ENCODE measurements at regions not wholly inside any gene's neighbourhood (a gene's known extent, or its start where the extent isn't known, plus 50 kb on each side); places are given as distances from the start of the nearest gene placed in this dataset.

DNA sequence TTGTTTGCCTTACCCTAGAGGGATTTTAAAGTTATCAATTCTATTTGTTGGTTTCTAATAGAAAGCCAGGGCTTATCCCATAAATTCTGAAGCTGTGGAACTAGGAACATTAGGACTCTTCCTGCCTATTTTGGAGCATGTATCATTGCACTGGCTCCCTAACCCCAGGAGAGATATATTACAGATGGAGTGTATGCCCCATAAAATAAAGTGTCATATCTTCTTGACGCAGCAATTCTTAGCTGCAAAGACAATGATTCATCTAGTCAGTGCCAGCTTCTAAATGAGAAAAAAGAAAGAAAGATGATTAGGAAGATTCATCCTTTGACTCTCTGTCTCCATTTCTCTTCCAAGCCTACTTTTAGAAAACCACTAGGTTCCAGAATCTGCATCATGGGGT, 74.8 kb upstream of the MAGI1 start:
- TF ChIP-seq, protein P1, sequence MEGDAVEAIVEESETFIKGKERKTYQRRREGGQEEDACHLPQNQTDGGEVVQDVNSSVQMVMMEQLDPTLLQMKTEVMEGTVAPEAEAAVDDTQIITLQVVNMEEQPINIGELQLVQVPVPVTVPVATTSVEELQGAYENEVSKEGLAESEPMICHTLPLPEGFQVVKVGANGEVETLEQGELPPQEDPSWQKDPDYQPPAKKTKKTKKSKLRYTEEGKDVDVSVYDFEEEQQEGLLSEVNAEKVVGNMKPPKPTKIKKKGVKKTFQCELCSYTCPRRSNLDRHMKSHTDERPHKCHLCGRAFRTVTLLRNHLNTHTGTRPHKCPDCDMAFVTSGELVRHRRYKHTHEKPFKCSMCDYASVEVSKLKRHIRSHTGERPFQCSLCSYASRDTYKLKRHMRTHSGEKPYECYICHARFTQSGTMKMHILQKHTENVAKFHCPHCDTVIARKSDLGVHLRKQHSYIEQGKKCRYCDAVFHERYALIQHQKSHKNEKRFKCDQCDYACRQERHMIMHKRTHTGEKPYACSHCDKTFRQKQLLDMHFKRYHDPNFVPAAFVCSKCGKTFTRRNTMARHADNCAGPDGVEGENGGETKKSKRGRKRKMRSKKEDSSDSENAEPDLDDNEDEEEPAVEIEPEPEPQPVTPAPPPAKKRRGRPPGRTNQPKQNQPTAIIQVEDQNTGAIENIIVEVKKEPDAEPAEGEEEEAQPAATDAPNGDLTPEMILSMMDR (IDR thresholded peaks at IDR 0.05): no peak
- TF ChIP-seq EP300 (IDR thresholded peaks at IDR 0.05): no peak
- TF ChIP-seq POLR2AphosphoS5 (IDR thresholded peaks at IDR 0.05): no peak

All from stomach (tissue), 4 donors.